ENCODE measurements at regions not wholly inside any gene's neighbourhood (a gene's known extent, or its start where the extent isn't known, plus 50 kb on each side); places are given as distances from the start of the nearest gene placed in this dataset.

GRCh38 chr5:130425424-130425823 lies 521.2 kb downstream of the CHSY3 start (continued):
- TF ChIP-seq ZNF518A (tag by site-specific recombination; conservative IDR thresholded peaks at IDR 0.05; ENCODE audit: low read depth) = no peak
- TF ChIP-seq ZNF561 (tag by site-specific recombination; IDR thresholded peaks at IDR 0.05; ENCODE audit: borderline replicate concordance) = no peak
- no peak for TF ChIP-seq OSR2 (tag by site-specific recombination; IDR thresholded peaks at IDR 0.05)

GRCh38 chr5:130424341-130424740 lies 520.1 kb downstream of the CHSY3 start:
- CTCF ChIA-PET = no interaction called here
- peaks cover 2% of the 10 kb centered on the region; the same call in 1 of the 2 replicates for H3K4me1 ChIP-seq (ENCODE audit: control insufficient read depth, insufficient read depth, low read length)
- no peaks in the 10 kb centered on the region for H3K9me3 ChIP-seq (ENCODE audit: control insufficient read depth, insufficient read depth, low read depth, low read length)
- no peak for TF ChIP-seq YY1 (tag by site-specific recombination; IDR thresholded peaks at IDR 0.05)
- no peak for TF ChIP-seq ZNF426 (tag by site-specific recombination; IDR thresholded peaks at IDR 0.05)
- no peak for TF ChIP-seq AEBP2 (tag by site-specific recombination; IDR thresholded peaks at IDR 0.05; ENCODE audit: borderline replicate concordance)
- no peak for TF ChIP-seq ZNF664 (tag by site-specific recombination; IDR thresholded peaks at IDR 0.05)
- TF ChIP-seq SCRT1 (tag by site-specific recombination; IDR thresholded peaks at IDR 0.05; ENCODE audit: borderline replicate concordance) = no peak
- TF ChIP-seq TRIM28 (IDR thresholded peaks at IDR 0.05; ENCODE audit: borderline replicate concordance, low read length) = no peak
- TF ChIP-seq INSM2 (tag by site-specific recombination; IDR thresholded peaks at IDR 0.05) = no peak
- no peak for TF ChIP-seq ZNF148 (tag by site-specific recombination; IDR thresholded peaks at IDR 0.05; ENCODE audit: borderline replicate concordance)
- no peak overlapping the region for H3K4me3 ChIP-seq (ENCODE audit: low read depth, low read length)
- H3K27ac ChIP-seq (ENCODE audit: extremely low read depth, low read depth, low read length) = no peak overlapping the region
- H3K36me3 ChIP-seq (ENCODE audit: control insufficient read depth in 2 of 2, insufficient read depth in 1 of 2, low read length in 2 of 2) = no peaks in the 10 kb centered on the region
- POLR2A ChIA-PET = no interaction called here

- no peaks in the 10 kb centered on the region for H3K36me3 ChIP-seq (ENCODE audit: control insufficient read depth in 2 of 2, insufficient read depth in 1 of 2, low read length in 2 of 2)
- POLR2A ChIA-PET = no interaction called here
- TF ChIP-seq ZNF202 (tag by site-specific recombination; IDR thresholded peaks at IDR 0.05; ENCODE audit: borderline replicate concordance) = no peak
- no peak for TF ChIP-seq ZNF248 (tag by site-specific recombination; IDR thresholded peaks at IDR 0.05)
- no peak for TF ChIP-seq ZNF629 (tag by site-specific recombination; IDR thresholded peaks at IDR 0.05)
- TF ChIP-seq ZNF548 (tag by site-specific recombination; IDR thresholded peaks at IDR 0.05) = no peak
- TF ChIP-seq ZNF2 (tag by site-specific recombination; IDR thresholded peaks at IDR 0.05) = no peak
- TF ChIP-seq ZNF280D (tag by site-specific recombination; IDR thresholded peaks at IDR 0.05) = no peak
- no peak for TF ChIP-seq OVOL3 (tag by site-specific recombination; IDR thresholded peaks at IDR 0.05)
- no peak for TF ChIP-seq KLF7 (tag by site-specific recombination; IDR thresholded peaks at IDR 0.05; ENCODE audit: borderline replicate concordance)
- no peak for TF ChIP-seq ZNF677 (tag by site-specific recombination; IDR thresholded peaks at IDR 0.05)
Measured at GRCh38 chr5:130402906-130403305, 498.6 kb downstream of the CHSY3 start.

More at GRCh38 chr5:130402906-130403305, 498.6 kb downstream of the CHSY3 start:
- Histone ChIP-seq H3K4me3 (ENCODE audit: low read depth, low read length) (no peak overlapping the region), H3K9me3 (ENCODE audit: control insufficient read depth, insufficient read depth, low read depth, low read length) (no peaks in the 10 kb centered on the region), H3K27ac (ENCODE audit: extremely low read depth, low read depth, low read length) (no peak overlapping the region), H3K4me1 (ENCODE audit: control insufficient read depth, insufficient read depth, low read length) (no peaks in the 10 kb centered on the region)
- CTCF ChIA-PET = interaction anchor here (0.6 kb wide), 1 partner anchor 545 kb away, joined by 3 read pairs; no protein-coding TSS in a partner anchor
